IMR-90 (cell line): ENCODE measurements at regions not wholly inside any gene's neighbourhood (a gene's known extent, or its start where the extent isn't known, plus 50 kb on each side); places are given as distances from the start of the nearest gene placed in this dataset.

Experiments used
- ATAC-seq: fragments of 200-7000 bp; cut with Tn5 transposase; 2 replicates; pipeline ENCODE4 v1.9.1; 2020; ENCODE audit warnings: low read depth, mild to moderate bottlenecking, moderate library complexity
- BruUV-seq: library from RNA; stranded (reverse); fragments of 400-500 nt; replicated peaks from 2 replicates; lab custom pipeline; 2021; lab: Mats Ljungman, UMichigan
- CTCF ChIA-PET: fragments of 300-600 bp; formaldehyde crosslinking; extraction: SDS; loops from one replicate; lab custom pipeline; 2021; ENCODE audit warnings: antibody characterized with exemption; lab: Yijun Ruan, JAX
- POLR2A ChIA-PET: fragments of 300-600 bp; sonication (Branson Sonifier 250); formaldehyde crosslinking; loops from one replicate; lab custom pipeline; 2022; ENCODE audit warnings: antibody characterized with exemption; ENCODE audit not compliant: unreplicated experiment; lab: Charles Lee
- DNase-seq: peaks from one replicate; pipeline ENCODE4 v3.0.0; 2013
- H2AFZ ChIP-seq: replicated peaks from 2 replicates; pipeline ENCODE3; 2013; ENCODE audit warnings: low read length, mild to moderate bottlenecking; ENCODE audit not compliant: poor library complexity
- H2AK5ac ChIP-seq: 2 replicates; pipeline ENCODE4 v1.6.1; 2013; ENCODE audit warnings: low read depth, low read length, inconsistent platforms
- H2AK9ac ChIP-seq: replicated peaks from 2 replicates; pipeline ENCODE3; 2013; ENCODE audit warnings: mild to moderate bottlenecking, low read depth, low read length, moderate library complexity; ENCODE audit not compliant: poor library complexity
- H2BK120ac ChIP-seq: 2 replicates; pipeline ENCODE4 v1.6.1; 2013; ENCODE audit warnings: low read depth, low read length, inconsistent platforms
- H2BK15ac ChIP-seq: 3 replicates; pipeline ENCODE4 v1.6.1; 2013; ENCODE audit warnings: low read depth, low read length, inconsistent platforms
- H2BK20ac ChIP-seq: 2 replicates; pipeline ENCODE4 v1.6.1; 2013; ENCODE audit warnings: low read depth, mild to moderate bottlenecking, inconsistent platforms, low read length, moderate library complexity
- H2BK5ac ChIP-seq: 2 replicates; pipeline ENCODE4 v1.6.1; 2013; ENCODE audit warnings: mild to moderate bottlenecking, low read depth, low read length, inconsistent platforms; ENCODE audit not compliant: poor library complexity, severe bottlenecking
- H3K14ac ChIP-seq: replicated peaks from 2 replicates; pipeline ENCODE4 v1.6.1; 2013; ENCODE audit warnings: low read depth, low read length, inconsistent platforms
- H3K18ac ChIP-seq: 2 replicates; pipeline ENCODE4 v1.6.1; 2013; ENCODE audit warnings: low read depth, low read length, control low read depth
- H3K23ac ChIP-seq: 2 replicates; pipeline ENCODE4 v1.6.1; 2013; ENCODE audit warnings: low read depth, low read length, inconsistent platforms
- H3K27ac ChIP-seq: 2 replicates; pipeline ENCODE4 v1.5.1; 2013; ENCODE audit warnings: mild to moderate bottlenecking, control low read depth, low read length; ENCODE audit not compliant: insufficient read depth
- H3K27me3 ChIP-seq: 2 replicates; pipeline ENCODE4 v1.6.1; 2013; ENCODE audit warnings: low read length; ENCODE audit not compliant: control insufficient read depth, insufficient read depth
- H3K36me3 ChIP-seq: 2 replicates; pipeline ENCODE4 v1.6.1; 2013; ENCODE audit warnings: low read length, mixed read lengths; ENCODE audit not compliant: control insufficient read depth, insufficient read depth
- H3K4ac ChIP-seq: 2 replicates; pipeline ENCODE4 v1.6.1; 2013; ENCODE audit warnings: low read depth, low read length, inconsistent platforms
- H3K4me1 ChIP-seq: 2 replicates; pipeline ENCODE4 v1.6.1; 2013; ENCODE audit warnings: low read length, mixed read lengths; ENCODE audit not compliant: control insufficient read depth, insufficient read depth
- H3K4me2 ChIP-seq: 2 replicates; pipeline ENCODE4 v1.6.1; 2013; ENCODE audit warnings: low read depth, mild to moderate bottlenecking, control low read depth, low read length, moderate library complexity
- H3K4me3 ChIP-seq: 2 replicates; pipeline ENCODE4 v1.5.1; 2013; ENCODE audit warnings: low read depth, mild to moderate bottlenecking, control low read depth, low read length, moderate library complexity; ENCODE audit not compliant: insufficient read depth
- H3K56ac ChIP-seq: 2 replicates; pipeline ENCODE4 v1.6.1; 2013; ENCODE audit warnings: low read length, inconsistent platforms; ENCODE audit not compliant: insufficient read depth; ENCODE audit errors: extremely low read depth
- H3K79me1 ChIP-seq, 2 experiments: 2 replicates each; pipeline ENCODE4 v1.6.1; 2013; ENCODE audit warnings: low read length in 2 of 2, inconsistent platforms in 1 of 2, low read depth in 1 of 2
- H3K9ac ChIP-seq: 2 replicates; pipeline ENCODE4 v1.6.1; 2013; ENCODE audit warnings: low read depth, low read length, control low read depth
- H3K9me1 ChIP-seq: 2 replicates; pipeline ENCODE4 v1.6.1; 2013; ENCODE audit warnings: low read length, inconsistent platforms; ENCODE audit not compliant: insufficient read depth
- H3K9me3 ChIP-seq: 2 replicates; pipeline ENCODE4 v1.6.1; 2013; ENCODE audit warnings: low read length; ENCODE audit not compliant: control insufficient read depth, insufficient read depth
- H4K20me1 ChIP-seq: 2 replicates; pipeline ENCODE4 v1.6.1; 2013; ENCODE audit warnings: low read length, inconsistent platforms; ENCODE audit not compliant: insufficient read depth
- H4K5ac ChIP-seq: 2 replicates; pipeline ENCODE4 v1.6.1; 2013; ENCODE audit warnings: mild to moderate bottlenecking, low read depth, low read length, control low read depth
- H4K8ac ChIP-seq, 2 experiments: 2 replicates each; pipeline ENCODE4 v1.6.1; 2013; ENCODE audit warnings: low read depth in 2 of 2, low read length in 2 of 2, control low read depth in 1 of 2, inconsistent platforms in 1 of 2
- H4K91ac ChIP-seq: 2 replicates; pipeline ENCODE4 v1.6.1; 2013; ENCODE audit warnings: low read depth, low read length, inconsistent platforms; ENCODE audit not compliant: insufficient read depth
- BHLHE40 ChIP-seq: fragments of 150-350 bp; IDR thresholded peaks from 2 replicates; pipeline ENCODE4 v1.6.1; 2016; ENCODE audit warnings: mild to moderate bottlenecking, low read depth, low read length
- CEBPB ChIP-seq: IDR thresholded peaks from 2 replicates; pipeline ENCODE4 v1.6.1; 2012; ENCODE audit warnings: low read depth, low read length, improper control_type of control experiment
- CHD1 ChIP-seq: IDR thresholded peaks from 2 replicates; pipeline ENCODE4 v1.6.1; 2012; ENCODE audit warnings: low read depth, low read length, improper control_type of control experiment
- FOS ChIP-seq: fragments of 150-350 bp; IDR thresholded peaks from 2 replicates; pipeline ENCODE4 v1.6.1; 2016; ENCODE audit warnings: low read depth, low read length
- MAFK ChIP-seq: IDR thresholded peaks from 2 replicates; pipeline ENCODE4 v1.6.1; 2012; ENCODE audit warnings: low read depth, low read length, improper control_type of control experiment
- MAZ ChIP-seq: IDR thresholded peaks from 2 replicates; pipeline ENCODE4 v1.6.1; 2012; ENCODE audit warnings: low read depth, mild to moderate bottlenecking, low read length, improper control_type of control experiment, moderate library complexity, borderline replicate concordance
- MXI1 ChIP-seq: IDR thresholded peaks from 2 replicates; pipeline ENCODE4 v1.6.1; 2012; ENCODE audit warnings: low read depth, mild to moderate bottlenecking, low read length, moderate library complexity, borderline replicate concordance
- NFE2L2 ChIP-seq: fragments of 150-350 bp; IDR thresholded peaks from 2 replicates; pipeline ENCODE4 v1.6.1; 2016; ENCODE audit warnings: low read depth, mild to moderate bottlenecking, low read length
- POLR2A ChIP-seq: IDR thresholded peaks from 2 replicates; pipeline ENCODE4 v1.6.1; 2012; ENCODE audit warnings: mild to moderate bottlenecking, low read depth, low read length
- RAD21 ChIP-seq: IDR thresholded peaks from 2 replicates; pipeline ENCODE4 v1.6.1; 2012; ENCODE audit warnings: low read length, improper control_type of control experiment
- RCOR1 ChIP-seq: IDR thresholded peaks from 2 replicates; pipeline ENCODE4 v1.6.1; 2012; ENCODE audit warnings: mild to moderate bottlenecking, low read length, improper control_type of control experiment; ENCODE audit not compliant: insufficient replicate concordance
- RFX5 ChIP-seq: IDR thresholded peaks from 2 replicates; pipeline ENCODE4 v1.8.0; 2012; ENCODE audit warnings: low read depth, mild to moderate bottlenecking, low read length, moderate library complexity
- SMC3 ChIP-seq: fragments of 150-350 bp; IDR thresholded peaks from 2 replicates; pipeline ENCODE4 v1.6.1; 2016; ENCODE audit warnings: low read depth, mild to moderate bottlenecking, antibody characterized with exemption, low read length, moderate library complexity
- WGBS, 2 experiments: methylation state at CpG; one replicate each; pipeline versions ENCODE4 v1.1.5 to v1.1.7; 2013; ENCODE audit warnings: missing lambda C conversion rate in 2 of 2; ENCODE audit not compliant: insufficient read length in 1 of 2; ENCODE audit errors: extremely low coverage in 2 of 2; 5-methylcytosine and 5-hydroxymethylcytosine counted together
- dilution Hi-C: fragments of 300-500 bp; cut with HindIII; formaldehyde crosslinking; loops from one replicate; pipeline ENCODE4 v1.14.3; 2018; ENCODE audit warnings: low sequenced_read_pairs; ENCODE audit not compliant: unreplicated experiment
- in situ Hi-C: fragments of 300-500 bp; cut with MboI; formaldehyde crosslinking; loops from 3 replicates; pipeline ENCODE4 v1.14.3; 2019; ENCODE audit warnings: low sequenced_read_pairs, inconsistent platforms, mixed read lengths
- intact Hi-C: fragments of 100-400 bp; cut with micrococcal nuclease; formaldehyde crosslinking; loops from 2 replicates; pipeline ENCODE4 v1.10.0; 2022
- TF ChIP-seq, protein P1 (sequence below): conservative IDR thresholded peaks from 2 replicates; pipeline ENCODE4 v1.5.1; 2012; ENCODE audit warnings: mild to moderate bottlenecking, low read depth, low read length, improper control_type of control experiment
- TF ChIP-seq, protein P2 (sequence below): fragments of 150-350 bp; IDR thresholded peaks from 2 replicates; pipeline ENCODE4 v1.6.1; 2016; ENCODE audit warnings: low read depth, mild to moderate bottlenecking, low read length, moderate library complexity, borderline replicate concordance
- TF ChIP-seq, protein P3 (sequence below): fragments of 150-350 bp; IDR thresholded peaks from 2 replicates; pipeline ENCODE4 v1.6.1; 2017; ENCODE audit warnings: mild to moderate bottlenecking, antibody characterized with exemption, low read length, low read depth

DNA sequence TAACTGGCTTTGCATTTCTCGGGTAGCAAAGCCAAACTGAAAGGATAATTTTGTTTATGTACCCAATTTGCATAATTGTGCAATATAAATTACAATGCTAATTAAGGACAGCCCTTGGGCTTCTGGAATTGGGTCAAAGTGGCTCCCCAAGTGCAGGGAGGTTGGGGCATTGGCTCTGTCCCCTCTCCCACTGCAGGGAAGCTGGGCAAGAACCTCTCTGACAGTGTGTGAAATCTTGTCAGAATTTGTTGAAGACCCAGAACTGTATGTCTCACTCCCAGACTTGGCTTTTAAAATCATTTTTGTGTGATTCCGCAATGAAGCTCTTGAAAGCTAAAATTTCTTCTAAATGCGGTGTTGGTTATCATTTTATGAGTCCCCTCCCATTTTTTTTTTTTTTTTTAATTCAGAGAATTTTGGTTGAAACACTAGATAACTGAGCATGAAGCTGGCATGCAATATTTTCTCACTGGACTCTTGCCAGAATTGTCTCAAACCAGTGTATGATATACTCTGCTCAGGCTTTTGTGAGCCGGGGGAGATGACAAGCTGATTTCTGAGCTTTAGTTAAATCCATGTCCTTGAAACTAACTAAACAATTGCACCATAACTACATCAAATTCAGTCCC is 878.9 kb upstream of the CXADR start:
- Histone ChIP-seq H4K8ac (no peak overlapping the region), H2AK5ac (no peak overlapping the region), H4K91ac (no peak overlapping the region), H3K4me1 (no peaks in the 10 kb centered on the region), H4K5ac (no peak overlapping the region), H2BK120ac (no peak overlapping the region), H3K56ac (no peak overlapping the region), H2BK15ac (no peak overlapping the region), H3K4me3 (no peak overlapping the region), H3K18ac (no peak overlapping the region), H2AK9ac (no peak overlapping the region), H2BK20ac (no peak overlapping the region), H2BK5ac (no peak overlapping the region), H3K23ac (no peak overlapping the region), H2AFZ (no peak overlapping the region), H4K20me1 (no peaks in the 10 kb centered on the region), H3K9me1 (no peaks in the 10 kb centered on the region), H3K4ac (no peak overlapping the region), H3K79me1 (no peaks in the 10 kb centered on the region), H3K4me2 (no peak overlapping the region), H3K27ac (no peak overlapping the region), H3K36me3 (no peaks in the 10 kb centered on the region), H3K9ac (no peak overlapping the region), H3K9me3 (no peaks in the 10 kb centered on the region), H3K27me3 (no peaks in the 10 kb centered on the region), H3K14ac (no peak overlapping the region)
- TF ChIP-seq RFX5 (no peak), NFE2L2 (no peak), BHLHE40 (no peak), MAFK (no peak), RCOR1 (no peak), MXI1 (no peak), POLR2A (no peak), SMC3 (no peak), RAD21 (no peak), MAZ (no peak), CEBPB (no peak), FOS (no peak), CHD1 (no peak)
- TF ChIP-seq, protein P1, sequence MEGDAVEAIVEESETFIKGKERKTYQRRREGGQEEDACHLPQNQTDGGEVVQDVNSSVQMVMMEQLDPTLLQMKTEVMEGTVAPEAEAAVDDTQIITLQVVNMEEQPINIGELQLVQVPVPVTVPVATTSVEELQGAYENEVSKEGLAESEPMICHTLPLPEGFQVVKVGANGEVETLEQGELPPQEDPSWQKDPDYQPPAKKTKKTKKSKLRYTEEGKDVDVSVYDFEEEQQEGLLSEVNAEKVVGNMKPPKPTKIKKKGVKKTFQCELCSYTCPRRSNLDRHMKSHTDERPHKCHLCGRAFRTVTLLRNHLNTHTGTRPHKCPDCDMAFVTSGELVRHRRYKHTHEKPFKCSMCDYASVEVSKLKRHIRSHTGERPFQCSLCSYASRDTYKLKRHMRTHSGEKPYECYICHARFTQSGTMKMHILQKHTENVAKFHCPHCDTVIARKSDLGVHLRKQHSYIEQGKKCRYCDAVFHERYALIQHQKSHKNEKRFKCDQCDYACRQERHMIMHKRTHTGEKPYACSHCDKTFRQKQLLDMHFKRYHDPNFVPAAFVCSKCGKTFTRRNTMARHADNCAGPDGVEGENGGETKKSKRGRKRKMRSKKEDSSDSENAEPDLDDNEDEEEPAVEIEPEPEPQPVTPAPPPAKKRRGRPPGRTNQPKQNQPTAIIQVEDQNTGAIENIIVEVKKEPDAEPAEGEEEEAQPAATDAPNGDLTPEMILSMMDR = no peak
- TF ChIP-seq, protein P2, sequence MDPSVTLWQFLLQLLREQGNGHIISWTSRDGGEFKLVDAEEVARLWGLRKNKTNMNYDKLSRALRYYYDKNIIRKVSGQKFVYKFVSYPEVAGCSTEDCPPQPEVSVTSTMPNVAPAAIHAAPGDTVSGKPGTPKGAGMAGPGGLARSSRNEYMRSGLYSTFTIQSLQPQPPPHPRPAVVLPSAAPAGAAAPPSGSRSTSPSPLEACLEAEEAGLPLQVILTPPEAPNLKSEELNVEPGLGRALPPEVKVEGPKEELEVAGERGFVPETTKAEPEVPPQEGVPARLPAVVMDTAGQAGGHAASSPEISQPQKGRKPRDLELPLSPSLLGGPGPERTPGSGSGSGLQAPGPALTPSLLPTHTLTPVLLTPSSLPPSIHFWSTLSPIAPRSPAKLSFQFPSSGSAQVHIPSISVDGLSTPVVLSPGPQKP = no peak
- TF ChIP-seq, protein P3, sequence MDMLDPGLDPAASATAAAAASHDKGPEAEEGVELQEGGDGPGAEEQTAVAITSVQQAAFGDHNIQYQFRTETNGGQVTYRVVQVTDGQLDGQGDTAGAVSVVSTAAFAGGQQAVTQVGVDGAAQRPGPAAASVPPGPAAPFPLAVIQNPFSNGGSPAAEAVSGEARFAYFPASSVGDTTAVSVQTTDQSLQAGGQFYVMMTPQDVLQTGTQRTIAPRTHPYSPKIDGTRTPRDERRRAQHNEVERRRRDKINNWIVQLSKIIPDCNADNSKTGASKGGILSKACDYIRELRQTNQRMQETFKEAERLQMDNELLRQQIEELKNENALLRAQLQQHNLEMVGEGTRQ = no peak
- no peak for DNase-seq
- WGBS, 2 experiments = no CpG with 5 or more reads among the region's 4 CpGs
- no TSS peak for BruUV-seq
- in situ Hi-C loops (no loop called here), intact Hi-C loops (no loop called here), dilution Hi-C loops (no loop called here)
- no peak for ATAC-seq
- ChIA-PET POLR2A (no interaction called here), CTCF (interaction anchor here (0.6 to 0.7 kb wide), 4 partner anchors 8 to 147 kb away, joined by 3 to 7 read pairs (median 4); no protein-coding TSS in a partner anchor)
